HepG2 (cell line): ENCODE measurements at regions not wholly inside any gene's neighbourhood (a gene's known extent, or its start where the extent isn't known, plus 50 kb on each side); places are given as distances from the start of the nearest gene placed in this dataset.

ENCODE experiments used
- ATAC-seq: fragments of 200-7000 bp; cut with Tn5 transposase; 3 replicates; pipeline ENCODE4 v1.9.1; 2020; ENCODE audit warnings: mild to moderate bottlenecking, moderate library complexity
- BruUV-seq: library from RNA; stranded (reverse); fragments of 400-500 nt; replicated peaks from 2 replicates; lab custom pipeline; 2021; lab: Mats Ljungman, UMichigan
- CTCF ChIA-PET: fragments of 300-600 bp; formaldehyde crosslinking; extraction: SDS; loops from one replicate; lab custom pipeline; 2021; ENCODE audit warnings: low total read pairs, inconsistent platforms, low intra/inter-chr PET ratio; lab: Yijun Ruan, JAX
- POLR2A ChIA-PET: fragments of 350-600 bp; sonication (Branson Sonifier 250); formaldehyde crosslinking; loops from one replicate; lab custom pipeline; 2020; ENCODE audit warnings: antibody characterized with exemption, inconsistent platforms; lab: Yijun Ruan, JAX
- DNase-seq: peaks from one replicate; pipeline ENCODE4 v3.0.0-alpha.2; 2015; ENCODE audit warnings: low spot score
- FAIRE-seq: peaks from 3 replicates; lab custom pipeline; 2011; peaks lifted over from hg19 to GRCh38; lab: Jason Lieb, UNC
- H2AFZ ChIP-seq: one replicate; pipeline ENCODE4 v1.6.1; 2011; ENCODE audit warnings: low read length, inconsistent platforms
- H3K27ac ChIP-seq: fragments of 300-600 bp; 3 replicates; pipeline ENCODE4 v1.8.0; 2011; ENCODE audit warnings: mixed run types, mild to moderate bottlenecking, mixed read lengths, low read length, inconsistent platforms; ENCODE audit not compliant: insufficient read depth; ENCODE audit errors: extremely low read length
- H3K27me3 ChIP-seq, 2 experiments: fragments of 200-600 bp in 1 of 2; 2 replicates in 1 of 2; 3 replicates in 1 of 2; pipeline versions ENCODE4 v1.6.0 to v1.8.0; 2011; ENCODE audit warnings: low read length in 2 of 2, mild to moderate bottlenecking in 2 of 2, moderate library complexity in 2 of 2, inconsistent platforms in 1 of 2; ENCODE audit not compliant: insufficient read depth in 2 of 2, control insufficient read depth in 1 of 2
- H3K36me3 ChIP-seq, 2 experiments: fragments of 200-600 bp in 1 of 2; replicated peaks in 1 of 2; 2 replicates in 1 of 2; 3 replicates in 1 of 2; pipeline versions ENCODE4 v1.5.1 to v1.8.0; 2011; ENCODE audit warnings: low read length in 2 of 2, inconsistent platforms in 1 of 2; ENCODE audit not compliant: insufficient read depth in 2 of 2, control insufficient read depth in 1 of 2
- H3K4me1 ChIP-seq: 2 replicates; pipeline ENCODE4 v1.5.1; 2012; ENCODE audit warnings: low read length, inconsistent platforms; ENCODE audit not compliant: insufficient read depth
- H3K4me2 ChIP-seq: 2 replicates; pipeline ENCODE4 v1.6.0; 2011; ENCODE audit warnings: low read depth, low read length, inconsistent platforms
- H3K4me3 ChIP-seq, 3 experiments: fragments of 200-600 bp in 1 of 3; sonication (generic), shearing (Covaris generic) in 1 of 3; replicated peaks in 1 of 3; 2 replicates each; pipeline ENCODE4 v1.5.1; 2011 to 2016; ENCODE audit warnings: low read length in 3 of 3, inconsistent platforms in 2 of 3, low read depth in 2 of 3, mild to moderate bottlenecking in 2 of 3, control low read depth in 1 of 3, mixed read lengths in 1 of 3; ENCODE audit not compliant: insufficient read depth in 1 of 3
- H3K79me2 ChIP-seq: one replicate; pipeline ENCODE4 v1.6.1; 2011; ENCODE audit warnings: low read length, inconsistent platforms; ENCODE audit not compliant: insufficient read depth
- H3K9ac ChIP-seq: 2 replicates; pipeline ENCODE4 v1.6.0; 2011; ENCODE audit warnings: mild to moderate bottlenecking, low read depth, low read length, inconsistent platforms; ENCODE audit not compliant: insufficient read depth
- H3K9me3 ChIP-seq: 2 replicates; pipeline ENCODE4 v1.5.1; 2012; ENCODE audit warnings: mild to moderate bottlenecking, low read length
- H4K20me1 ChIP-seq: 2 replicates; pipeline ENCODE4 v1.6.0; 2011; ENCODE audit warnings: inconsistent platforms, mild to moderate bottlenecking, low read length, moderate library complexity; ENCODE audit not compliant: insufficient read depth
- EZH2 ChIP-seq: conservative IDR thresholded peaks from 2 replicates; pipeline ENCODE4 v1.6.1; 2012; ENCODE audit warnings: mild to moderate bottlenecking, low read depth, low read length, moderate library complexity
- HMG20B ChIP-seq: conservative IDR thresholded peaks from 2 replicates; pipeline ENCODE4 v1.6.1; 2016; ENCODE audit warnings: missing genetic modification reagents, missing compliant biosample characterization
- NR2F6 ChIP-seq, 2 experiments: IDR thresholded peaks; 2 replicates each; pipeline ENCODE4 v1.6.1; 2016; ENCODE audit warnings: antibody characterized with exemption in 1 of 2, mild to moderate bottlenecking in 1 of 2
- RAD21 ChIP-seq: fragments of 450-650 bp; formaldehyde crosslinking; IDR thresholded peaks from 2 replicates; pipeline ENCODE4 v1.5.0; 2020; ENCODE audit warnings: mild to moderate bottlenecking
- TERF1 ChIP-seq: sonication (generic); formaldehyde crosslinking; IDR thresholded peaks from 2 replicates; pipeline ENCODE4 v1.8.0; 2022; ENCODE audit warnings: mild to moderate bottlenecking, missing genetic modification reagents, moderate library complexity
- ZNF281 ChIP-seq: sonication (generic); formaldehyde crosslinking; IDR thresholded peaks from 2 replicates; pipeline ENCODE4 v1.4.0; 2020; ENCODE audit warnings: missing genetic modification reagents, borderline replicate concordance
- ZNF326 ChIP-seq: sonication (generic); formaldehyde crosslinking; IDR thresholded peaks from 2 replicates; pipeline ENCODE4 v1.4.0; 2020; ENCODE audit warnings: missing genetic modification reagents, borderline replicate concordance
- WGBS: methylation state at CpG from one replicate; pipeline ENCODE4 v1.1.6; 2017; ENCODE audit warnings: low lambda C conversion rate; 5-methylcytosine and 5-hydroxymethylcytosine counted together
- in situ Hi-C: cut with HindIII; loops from 2 replicates; pipeline ENCODE4 v1.10.0; 2017; ENCODE audit warnings: low pct_unique_long_range_greater_than_20kb; ENCODE audit not compliant: extremely low pct_ligation_motif_present
- intact Hi-C: fragments of 100-400 bp; cut with micrococcal nuclease; formaldehyde crosslinking; loops from one replicate; pipeline ENCODE4 v1.10.0; 2022; ENCODE audit not compliant: unreplicated experiment

- H3K9me3 ChIP-seq, result no peaks in the 10 kb centered on the region
- no peaks in the 10 kb centered on the region for H3K79me2 ChIP-seq
- H3K9ac ChIP-seq, result no peak overlapping the region
- FAIRE-seq, result no peak
- H3K4me3 ChIP-seq, result no peak overlapping the region
- no peaks in the 10 kb centered on the region for H4K20me1 ChIP-seq
- no peak for DNase-seq
- H3K4me1 ChIP-seq, result no peaks in the 10 kb centered on the region
- H3K27ac ChIP-seq, result no peak overlapping the region
- in situ Hi-C loops, result no loop called here
- no peak for TF ChIP-seq NR2F6 (IDR thresholded peaks at IDR 0.05)
- no peak for TF ChIP-seq NR2F6 (CRISPR knock-in tag; IDR thresholded peaks at IDR 0.05)
- TF ChIP-seq ZNF326 (CRISPR knock-in tag), result no peak
- TF ChIP-seq ZNF281 (CRISPR knock-in tag), result no peak
- TF ChIP-seq HMG20B (CRISPR knock-in tag), result no peak
- no peak for ATAC-seq
- intact Hi-C loops, result no loop called here
- no peak overlapping the region for H3K4me2 ChIP-seq
- H3K36me3 ChIP-seq, result no peaks in the 10 kb centered on the region
- ChIA-PET POLR2A (no interaction called here), CTCF (no interaction called here)
- H2AFZ ChIP-seq, result no peak overlapping the region
- 23% methylated on average over 12 of the region's 16 CpGs for WGBS
- no TSS peak for BruUV-seq
- H3K27me3 ChIP-seq, result peaks cover 12 to 48% of the 10 kb centered on the region in 2 experiments; a peak in 4 of 5 replicates
These were observed 52.0 kb upstream of the SPACA7 start for GRCh38 chr13:112324116-112324515.

- ChIA-PET POLR2A (no interaction called here), CTCF (no interaction called here)
- Histone ChIP-seq H3K27ac (no peak overlapping the region), H3K79me2 (no peaks in the 10 kb centered on the region), H2AFZ (no peak overlapping the region), H3K4me1 (no peaks in the 10 kb centered on the region), H3K4me3 (no peak overlapping the region), H3K4me2 (no peak overlapping the region), H3K9me3 (no peaks in the 10 kb centered on the region), H3K27me3 (peaks cover 12 to 53% of the 10 kb centered on the region in 2 experiments; a peak in 4 of 5 replicates), H4K20me1 (no peaks in the 10 kb centered on the region), H3K36me3 (no peaks in the 10 kb centered on the region), H3K9ac (no peak overlapping the region)
- FAIRE-seq (no peak), ATAC-seq (no peak), DNase-seq (no peak)
- in situ Hi-C loops, result no loop called here
- no TSS peak for BruUV-seq
- no peak for TF ChIP-seq RAD21
- TF ChIP-seq EZH2, result peak; percentile 82
- no peak for TF ChIP-seq TERF1
- intact Hi-C loops, result no loop called here
- 16% methylated on average over 26 of the region's 26 CpGs for WGBS
These were observed 50.9 kb upstream of the SPACA7 start for GRCh38 chr13:112325142-112325808.
